Uterus (tissue), 3 donors: ENCODE measurements at regions not wholly inside any gene's neighbourhood (a gene's known extent, or its start where the extent isn't known, plus 50 kb on each side); places are given as distances from the start of the nearest gene placed in this dataset.

Experiments
- DNase-seq, 2 donors: peaks; one replicate each; pipeline ENCODE4 v3.0.0-alpha.2; 2019 to 2020
- H3K27ac ChIP-seq, 2 donors: fragments of 200-600 bp; sonication (generic); 1 replicate in 1 of 2; 2 replicates in 1 of 2; pipeline ENCODE4 v1.5.1; 2016 to 2018
- H3K27me3 ChIP-seq, 2 donors: fragments of 200-600 bp; sonication (generic); one replicate each; pipeline ENCODE4 v1.5.1; 2018 to 2019; ENCODE audit warnings: control low read depth in 1 of 2
- H3K36me3 ChIP-seq, 2 donors: fragments of 200-600 bp; sonication (generic); one replicate each; pipeline ENCODE4 v1.5.1; 2019; ENCODE audit warnings: control low read depth in 1 of 2
- H3K4me1 ChIP-seq, 2 donors: fragments of 200-600 bp; sonication (generic); one replicate each; pipeline ENCODE4 v1.5.1; 2018 to 2019; ENCODE audit warnings: control low read depth in 1 of 2
- H3K4me3 ChIP-seq, 2 donors: fragments of 200-600 bp; sonication (generic); 1 replicate in 1 of 2; 2 replicates in 1 of 2; pipeline ENCODE4 v1.5.1; 2018 to 2019; ENCODE audit warnings: mild to moderate bottlenecking in 1 of 2
- H3K9me3 ChIP-seq, 2 donors: fragments of 200-600 bp; sonication (generic); one replicate each; pipeline ENCODE4 v1.5.1; 2019; ENCODE audit warnings: control low read depth in 1 of 2
- CTCF ChIP-seq, 4 experiments: fragments of 200-600 bp in 2 of 4; fragments of 450-650 bp in 2 of 4; sonication (generic) in 2 of 4; IDR thresholded peaks; one replicate each; pipeline ENCODE4 v1.5.1; 2016 to 2019; ENCODE audit warnings: antibody characterized with exemption in 4 of 4, mild to moderate bottlenecking in 2 of 4, moderate library complexity in 1 of 4
- POLR2A ChIP-seq, 2 donors: fragments of 450-650 bp; IDR thresholded peaks; one replicate each; pipeline ENCODE4 v1.6.1; 2016; ENCODE audit warnings: antibody characterized with exemption in 2 of 2, mild to moderate bottlenecking in 1 of 2, moderate library complexity in 1 of 2
- intact Hi-C: fragments of 100-400 bp; cut with DNase I; formaldehyde crosslinking; loops from one replicate; pipeline ENCODE4 v1.15.1; 2023; ENCODE audit warnings: low total_unique reads
- donor health status: DM: yes; HTN: yes; CAD: no.

DNA sequence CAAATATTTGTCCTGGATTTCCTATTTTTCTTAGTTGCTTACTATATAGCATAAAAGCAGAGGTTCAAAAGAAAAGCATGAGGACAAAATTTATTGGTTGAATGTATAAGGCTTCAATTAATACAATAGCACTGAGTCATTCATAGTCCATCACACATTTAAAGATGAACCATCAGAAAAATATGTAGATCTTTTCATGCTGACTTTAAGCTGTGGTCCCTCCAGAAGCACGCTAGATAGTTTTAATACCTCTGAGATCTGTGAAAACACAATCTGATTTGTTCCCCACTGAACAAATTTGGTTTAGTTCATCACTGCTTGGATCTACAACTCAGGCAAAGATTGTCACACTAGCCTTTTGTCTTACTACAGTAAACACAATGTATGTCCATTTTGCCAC is 377.2 kb upstream of the ANXA10 start:
- Histone ChIP-seq H3K36me3 (no peaks in the 10 kb centered on the region), H3K27ac (no peak overlapping the region), H3K4me3 (no peak overlapping the region), H3K9me3 (no peaks in the 10 kb centered on the region), H3K4me1 (no peaks in the 10 kb centered on the region), H3K27me3 (no peaks in the 10 kb centered on the region)
- no peak for DNase-seq
- intact Hi-C loops = no loop called here
- TF ChIP-seq CTCF (IDR thresholded peaks at IDR 0.05) (no peak), POLR2A (IDR thresholded peaks at IDR 0.05) (no peak)

DNA sequence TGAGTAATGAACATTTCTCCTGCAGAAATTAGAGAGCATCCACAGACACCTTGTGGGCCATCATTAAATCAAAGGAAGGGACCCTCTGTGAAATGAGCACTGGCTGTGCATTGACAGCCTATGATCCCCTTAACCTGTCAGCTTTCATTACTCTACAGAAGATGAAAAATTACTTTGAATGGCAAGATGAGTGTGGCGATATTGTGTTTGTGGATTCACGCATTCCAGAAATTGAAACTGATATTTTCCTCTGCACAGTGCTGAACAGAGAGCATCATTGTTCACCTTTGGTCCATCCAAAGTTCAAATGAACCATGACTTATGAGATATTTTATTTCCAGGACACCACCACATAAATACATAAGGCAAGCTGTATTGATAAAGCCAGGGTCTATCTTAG is 374.8 kb upstream of the ANXA10 start:
- Histone ChIP-seq H3K27me3 (no peaks in the 10 kb centered on the region), H3K36me3 (no peaks in the 10 kb centered on the region), H3K4me1 (no peaks in the 10 kb centered on the region), H3K9me3 (no peaks in the 10 kb centered on the region), H3K27ac (no peak overlapping the region), H3K4me3 (no peak overlapping the region)
- TF ChIP-seq POLR2A (IDR thresholded peaks at IDR 0.05) (no peak), CTCF (IDR thresholded peaks at IDR 0.05) (no peak)
- intact Hi-C loops = no loop called here
- no peak for DNase-seq

GRCh38 chr4:167721617-167722486 is 370.5 kb upstream of the ANXA10 start:
- intact Hi-C loops = no loop called here
- no peaks in the 10 kb centered on the region for H3K4me1 ChIP-seq
- DNase-seq = no peak
- H3K27me3 ChIP-seq = no peaks in the 10 kb centered on the region
- no peaks in the 10 kb centered on the region for H3K36me3 ChIP-seq
- no peak overlapping the region for H3K27ac ChIP-seq
- no peaks in the 10 kb centered on the region for H3K9me3 ChIP-seq
- TF ChIP-seq CTCF (IDR thresholded peaks at IDR 0.05) = no peak
- TF ChIP-seq POLR2A (IDR thresholded peaks at IDR 0.05) = no peak
- no peak overlapping the region for H3K4me3 ChIP-seq

GRCh38 chr4:167722487-167722808 is 369.9 kb upstream of the ANXA10 start:
- H3K4me3 ChIP-seq = no peak overlapping the region
- intact Hi-C loops = no loop called here
- no peak for TF ChIP-seq POLR2A (IDR thresholded peaks at IDR 0.05)
- no peak for TF ChIP-seq CTCF (IDR thresholded peaks at IDR 0.05)
- no peak for DNase-seq
- H3K4me1 ChIP-seq = no peaks in the 10 kb centered on the region
- no peaks in the 10 kb centered on the region for H3K9me3 ChIP-seq
- H3K36me3 ChIP-seq = no peaks in the 10 kb centered on the region
- no peaks in the 10 kb centered on the region for H3K27me3 ChIP-seq
- H3K27ac ChIP-seq = no peak overlapping the region

GRCh38 chr4:167724941-167725340 is 367.4 kb upstream of the ANXA10 start:
- Histone ChIP-seq H3K36me3 (no peaks in the 10 kb centered on the region), H3K27ac (no peak overlapping the region), H3K4me1 (no peaks in the 10 kb centered on the region), H3K27me3 (no peaks in the 10 kb centered on the region), H3K9me3 (no peaks in the 10 kb centered on the region), H3K4me3 (no peak overlapping the region)
- TF ChIP-seq POLR2A (IDR thresholded peaks at IDR 0.05) = no peak
- no peak for TF ChIP-seq CTCF (IDR thresholded peaks at IDR 0.05)
- DNase-seq = no peak
- intact Hi-C loops = no loop called here
